Esophagus squamous epithelium (tissue), 4 donors: ENCODE measurements at regions not wholly inside any gene's neighbourhood (a gene's known extent, or its start where the extent isn't known, plus 50 kb on each side); places are given as distances from the start of the nearest gene placed in this dataset.

Experiments
- CTCF ChIP-seq, 6 experiments: fragments of 450-650 bp in 4 of 6; fragments of 200-600 bp in 2 of 6; sonication (generic) in 2 of 6; IDR thresholded peaks; one replicate each; pipeline ENCODE4 v1.5.1; 2016 to 2019; ENCODE audit warnings: antibody characterized with exemption in 6 of 6, mild to moderate bottlenecking in 4 of 6, moderate library complexity in 4 of 6
- POLR2A ChIP-seq, 4 donors: fragments of 450-650 bp; IDR thresholded peaks; one replicate each; pipeline ENCODE4 v1.6.1; 2017; ENCODE audit warnings: antibody characterized with exemption in 4 of 4, mild to moderate bottlenecking in 4 of 4, moderate library complexity in 3 of 4

GRCh38 chr10:4012848-4013247 is 227.8 kb upstream of the KLF6 start:
- TF ChIP-seq POLR2A (IDR thresholded peaks at IDR 0.05) (no peak), CTCF (IDR thresholded peaks at IDR 0.05) (no peak)
